ENCODE measurements at regions not wholly inside any gene's neighbourhood (a gene's known extent, or its start where the extent isn't known, plus 50 kb on each side); places are given as distances from the start of the nearest gene placed in this dataset.

DNA sequence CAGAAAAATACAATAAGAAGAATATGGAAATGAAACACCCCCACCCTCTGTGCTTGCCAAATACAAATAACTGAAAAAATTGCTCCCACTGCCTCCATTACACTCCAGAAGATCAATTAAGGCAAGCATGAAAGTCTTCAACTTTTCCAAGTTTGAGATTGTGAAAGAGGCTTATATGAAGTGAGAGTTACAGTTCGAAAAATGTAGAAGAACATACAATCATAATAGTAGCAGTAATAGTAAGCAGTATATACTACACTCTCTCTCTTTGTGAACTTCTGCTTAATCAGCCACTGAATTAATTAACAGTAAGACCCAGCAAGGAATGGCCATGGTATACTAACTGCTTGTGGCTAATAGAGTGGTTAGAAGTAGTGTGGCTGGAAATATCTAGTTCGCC is 923.2 kb downstream of the RPA4 start:
- TF ChIP-seq, protein P1, sequence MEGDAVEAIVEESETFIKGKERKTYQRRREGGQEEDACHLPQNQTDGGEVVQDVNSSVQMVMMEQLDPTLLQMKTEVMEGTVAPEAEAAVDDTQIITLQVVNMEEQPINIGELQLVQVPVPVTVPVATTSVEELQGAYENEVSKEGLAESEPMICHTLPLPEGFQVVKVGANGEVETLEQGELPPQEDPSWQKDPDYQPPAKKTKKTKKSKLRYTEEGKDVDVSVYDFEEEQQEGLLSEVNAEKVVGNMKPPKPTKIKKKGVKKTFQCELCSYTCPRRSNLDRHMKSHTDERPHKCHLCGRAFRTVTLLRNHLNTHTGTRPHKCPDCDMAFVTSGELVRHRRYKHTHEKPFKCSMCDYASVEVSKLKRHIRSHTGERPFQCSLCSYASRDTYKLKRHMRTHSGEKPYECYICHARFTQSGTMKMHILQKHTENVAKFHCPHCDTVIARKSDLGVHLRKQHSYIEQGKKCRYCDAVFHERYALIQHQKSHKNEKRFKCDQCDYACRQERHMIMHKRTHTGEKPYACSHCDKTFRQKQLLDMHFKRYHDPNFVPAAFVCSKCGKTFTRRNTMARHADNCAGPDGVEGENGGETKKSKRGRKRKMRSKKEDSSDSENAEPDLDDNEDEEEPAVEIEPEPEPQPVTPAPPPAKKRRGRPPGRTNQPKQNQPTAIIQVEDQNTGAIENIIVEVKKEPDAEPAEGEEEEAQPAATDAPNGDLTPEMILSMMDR (IDR thresholded peaks at IDR 0.05): no peak
- no peak overlapping the region for H3K27ac ChIP-seq
- no peak for DNase-seq
- no peak overlapping the region for H3K4me3 ChIP-seq (replicated peaks in 1 of 3)
- H3K36me3 ChIP-seq: no peaks in the 10 kb centered on the region
- WGBS, 2 donors: 96 to 98% methylated on average over 2 of the region's 2 CpGs
- no peaks in the 10 kb centered on the region for H3K9me3 ChIP-seq
- intact Hi-C loops (cut with DNase I): no loop called here
- H3K4me1 ChIP-seq: no peaks in the 10 kb centered on the region
- no peaks in the 10 kb centered on the region for H3K27me3 ChIP-seq

DNA sequence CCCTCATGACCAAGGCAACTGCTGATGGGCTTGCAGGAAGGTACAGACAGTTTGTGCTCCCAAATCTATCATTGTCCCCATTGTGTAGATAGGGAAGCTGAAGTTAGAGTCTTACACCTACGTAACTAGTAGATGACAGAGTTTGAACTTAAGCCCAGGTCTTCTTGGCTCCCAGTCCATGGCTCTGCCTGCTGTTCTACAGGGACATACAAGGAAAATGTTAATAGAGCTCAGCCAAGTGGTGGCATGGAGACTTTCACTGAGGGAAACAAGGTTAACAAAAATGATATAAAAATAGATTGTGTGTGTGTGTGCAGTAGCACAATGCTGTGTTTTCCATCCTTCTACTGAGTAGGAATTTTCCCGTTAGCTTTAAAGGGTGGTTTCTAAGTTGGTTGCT is 936.5 kb downstream of the RPA4 start:
- no peaks in the 10 kb centered on the region for H3K36me3 ChIP-seq
- no peaks in the 10 kb centered on the region for H3K27me3 ChIP-seq
- intact Hi-C loops (cut with DNase I): no loop called here
- DNase-seq: no peak
- no peak overlapping the region for H3K4me3 ChIP-seq (replicated peaks in 1 of 3)
- no peaks in the 10 kb centered on the region for H3K4me1 ChIP-seq
- TF ChIP-seq POLR2A (IDR thresholded peaks at IDR 0.05): no peak
- TF ChIP-seq, protein P1 (IDR thresholded peaks at IDR 0.05): no peak
- H3K9me3 ChIP-seq: no peaks in the 10 kb centered on the region
- H3K27ac ChIP-seq: no peak overlapping the region
- WGBS, 2 donors: 92 to 93% methylated on average over 2 of the region's 2 CpGs

DNA sequence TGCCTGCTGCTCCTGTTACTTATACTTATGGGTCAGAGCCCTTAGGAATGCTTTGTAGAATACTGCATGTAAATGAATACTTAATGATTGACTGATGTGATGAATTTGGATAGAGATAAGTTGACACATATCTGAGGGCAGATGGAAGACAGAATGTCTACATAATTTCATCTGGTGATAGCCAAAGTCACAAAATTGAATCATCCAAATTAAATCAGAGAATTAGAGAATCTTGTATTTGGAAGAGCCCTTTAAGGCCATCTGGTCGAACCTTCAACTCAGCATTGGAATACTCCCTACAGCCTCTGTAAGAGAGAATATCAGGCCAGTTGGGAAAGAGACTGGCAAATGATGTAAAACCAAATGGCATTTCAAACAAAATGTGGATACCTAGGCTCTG is 944.8 kb downstream of the RPA4 start:
- Histone ChIP-seq H3K4me1 (no peaks in the 10 kb centered on the region), H3K9me3 (no peaks in the 10 kb centered on the region), H3K27me3 (no peaks in the 10 kb centered on the region), H3K27ac (no peak overlapping the region), H3K4me3 (replicated peaks in 1 of 3) (no peak overlapping the region), H3K36me3 (no peaks in the 10 kb centered on the region)
- no peak for TF ChIP-seq POLR2A (IDR thresholded peaks at IDR 0.05)
- TF ChIP-seq, protein P1 (IDR thresholded peaks at IDR 0.05): no peak
- intact Hi-C loops (cut with DNase I): no loop called here
- no peak for DNase-seq
- WGBS, 2 donors: 0 to 80% methylated on average over 1 of the region's 1 CpG

DNA sequence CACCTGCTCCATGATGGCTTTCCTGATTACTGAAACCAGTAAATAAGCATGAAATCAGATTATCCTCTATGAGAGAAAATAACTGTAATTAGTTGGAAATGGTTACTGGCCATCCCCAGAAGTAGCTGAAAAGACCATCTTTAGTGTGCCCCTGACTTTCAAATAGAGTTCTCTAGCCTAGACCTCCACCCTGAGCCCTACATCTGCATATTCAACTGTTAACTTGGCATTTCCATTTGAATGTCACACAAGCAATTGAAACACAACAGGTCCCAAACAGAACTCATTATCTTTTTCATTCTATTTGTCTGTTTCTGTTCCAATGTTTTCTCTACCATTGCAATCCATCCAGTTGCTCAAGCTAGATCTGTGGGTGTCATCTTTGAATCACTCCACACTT is 952.3 kb downstream of the RPA4 start:
- no peak for DNase-seq
- intact Hi-C loops (cut with DNase I): no loop called here

DNA sequence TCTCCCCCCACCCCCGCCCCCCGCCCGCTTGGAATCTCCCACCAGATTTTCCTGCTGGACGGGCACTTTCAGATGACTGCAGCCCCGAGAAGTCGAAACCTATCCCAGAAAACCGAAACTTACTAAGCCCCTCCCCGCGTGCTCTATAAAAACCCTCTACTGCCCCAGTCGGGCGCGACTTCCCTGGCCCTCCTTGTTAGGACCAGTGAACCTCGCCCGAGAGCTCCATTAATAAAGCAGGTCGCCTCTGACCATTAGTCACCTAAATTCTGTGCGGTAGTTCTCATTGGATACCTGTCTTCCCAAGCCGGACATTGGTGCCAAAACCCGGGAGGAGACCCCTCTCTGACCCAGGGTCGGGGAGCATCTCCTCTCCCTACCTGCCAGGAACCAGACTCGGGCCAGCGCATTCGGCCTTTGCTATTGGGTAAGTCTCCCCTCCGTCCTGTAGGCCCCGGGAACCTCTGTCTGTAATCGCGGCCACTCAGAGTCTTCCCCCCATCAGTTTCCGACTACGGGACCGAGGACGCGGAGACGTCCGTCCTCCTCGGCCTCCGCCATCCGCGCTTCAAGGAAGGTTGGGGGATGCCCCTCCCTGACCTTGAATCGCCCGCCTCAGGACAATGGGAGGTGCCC is 958.0 kb downstream of the RPA4 start:
- Histone ChIP-seq H3K36me3 (no peaks in the 10 kb centered on the region), H3K4me3 (replicated peaks in 1 of 3) (no peak overlapping the region), H3K9me3 (no peaks in the 10 kb centered on the region), H3K4me1 (no peaks in the 10 kb centered on the region), H3K27me3 (no peaks in the 10 kb centered on the region), H3K27ac (no peak overlapping the region)
- 96 to 97% methylated on average over 26 to 39 of the region's 39 CpGs for WGBS, 2 donors
- no peak for DNase-seq
- TF ChIP-seq, protein P1 (IDR thresholded peaks at IDR 0.05): no peak
- no peak for TF ChIP-seq POLR2A (IDR thresholded peaks at IDR 0.05)
- intact Hi-C loops (cut with DNase I): no loop called here

More for the DNA sequence above, 952.3 kb downstream of the RPA4 start:
- no peak overlapping the region for H3K4me3 ChIP-seq (replicated peaks in 1 of 3)
- no peak overlapping the region for H3K27ac ChIP-seq
- H3K27me3 ChIP-seq: no peaks in the 10 kb centered on the region
- no peaks in the 10 kb centered on the region for H3K9me3 ChIP-seq
- no peaks in the 10 kb centered on the region for H3K4me1 ChIP-seq
- TF ChIP-seq, protein P1 (IDR thresholded peaks at IDR 0.05): no peak
- no peak for TF ChIP-seq POLR2A (IDR thresholded peaks at IDR 0.05)
- H3K36me3 ChIP-seq: no peaks in the 10 kb centered on the region
